Activated CD4-positive, alpha-beta T cell treated with anti-CD3 and anti-CD28 coated beads, Interleukin-2, amount 50 U/mL, for 1 hour (primary cell): ENCODE measurements at regions not wholly inside any gene's neighbourhood (a gene's known extent, or its start where the extent isn't known, plus 50 kb on each side); places are given as distances from the start of the nearest gene placed in this dataset.
"Not testable (repeated sequence)": the region's sequence is repeated elsewhere in the genome, so short reads cannot be mapped to it uniquely, and the experiment has no call there.

Source experiments
- DNase-seq: peaks from one replicate; pipeline ENCODE4 v3.0.0-alpha.2; 2020

- no peak for DNase-seq
These were observed 101.8 kb downstream of the NUFIP1 start for GRCh38 chr13:44887515-44887914.

- no peak for DNase-seq
These were observed 105.1 kb downstream of the NUFIP1 start for GRCh38 chr13:44884076-44884729.

- no peak for DNase-seq
These were observed 109.7 kb downstream of the NUFIP1 start for GRCh38 chr13:44879452-44880058.

DNA sequence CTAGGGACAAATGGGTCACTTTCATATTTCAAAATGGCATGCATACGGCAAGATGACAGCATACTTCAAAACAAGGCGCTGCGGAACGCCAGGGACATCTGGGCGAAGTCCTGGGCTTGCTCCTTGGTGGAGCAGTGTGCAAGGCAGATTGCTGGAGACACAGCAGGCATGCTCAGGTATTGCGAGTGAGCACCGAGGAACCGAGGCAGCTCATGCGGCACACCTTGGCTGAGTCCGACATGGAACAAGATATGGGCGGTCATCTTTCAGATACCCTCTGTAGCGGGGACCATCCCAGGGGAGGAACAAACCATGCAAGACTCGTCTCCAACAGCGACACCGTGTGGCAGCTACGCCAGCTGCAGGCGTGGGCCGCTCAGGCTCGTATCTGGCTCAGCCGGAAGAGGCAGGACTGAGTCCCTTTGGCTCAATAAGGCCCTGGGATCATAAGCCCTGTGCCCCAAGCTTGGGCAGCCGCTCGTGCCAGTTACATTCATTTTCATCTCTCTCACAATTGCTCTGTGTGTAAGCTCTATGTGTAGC lies 112.4 kb downstream of the NUFIP1 start:
- no peak for DNase-seq

GRCh38 chr13:44874886-44875630 lies 114.2 kb downstream of the NUFIP1 start:
- no peak for DNase-seq

DNA sequence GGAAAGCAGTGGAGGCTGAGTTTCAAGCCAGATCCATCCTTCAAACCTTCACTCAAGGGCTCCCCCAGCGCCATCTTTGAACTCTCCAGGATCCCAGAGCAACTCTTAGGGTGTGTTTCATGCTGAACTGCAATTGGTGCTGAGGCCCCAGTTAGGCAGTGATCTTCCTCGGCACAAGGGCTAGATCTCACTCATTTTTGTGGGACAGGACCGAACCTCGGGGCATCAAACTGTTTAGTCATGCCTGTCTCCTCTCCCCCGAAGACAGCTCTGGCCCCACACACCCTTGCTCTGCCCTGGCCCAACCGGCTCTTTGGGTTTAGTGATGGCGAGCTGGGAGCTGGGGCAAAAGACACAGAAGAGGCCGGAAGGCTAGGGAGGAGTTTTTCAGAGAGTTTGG lies 115.1 kb downstream of the NUFIP1 start:
- no peak for DNase-seq

DNA sequence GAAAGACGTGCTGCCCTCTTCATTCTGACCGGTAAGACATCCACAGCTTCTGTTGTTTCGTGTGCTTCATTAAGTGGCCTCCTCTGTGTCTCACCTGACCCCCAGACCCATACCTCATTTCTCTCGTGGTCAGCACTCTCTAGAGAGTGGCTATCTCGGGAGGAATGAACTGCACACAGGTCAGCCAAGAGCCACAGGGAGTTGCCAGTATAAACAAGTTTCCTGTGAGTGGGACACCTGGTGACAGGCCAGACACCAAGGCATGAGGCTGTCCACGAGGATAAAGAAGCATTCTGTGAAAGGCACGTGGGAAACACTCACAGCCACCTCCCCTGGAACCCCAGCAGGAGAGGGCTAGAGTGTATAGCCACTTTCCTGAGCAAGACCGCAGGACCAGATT lies 115.8 kb downstream of the NUFIP1 start:
- DNase-seq: no peak

DNA sequence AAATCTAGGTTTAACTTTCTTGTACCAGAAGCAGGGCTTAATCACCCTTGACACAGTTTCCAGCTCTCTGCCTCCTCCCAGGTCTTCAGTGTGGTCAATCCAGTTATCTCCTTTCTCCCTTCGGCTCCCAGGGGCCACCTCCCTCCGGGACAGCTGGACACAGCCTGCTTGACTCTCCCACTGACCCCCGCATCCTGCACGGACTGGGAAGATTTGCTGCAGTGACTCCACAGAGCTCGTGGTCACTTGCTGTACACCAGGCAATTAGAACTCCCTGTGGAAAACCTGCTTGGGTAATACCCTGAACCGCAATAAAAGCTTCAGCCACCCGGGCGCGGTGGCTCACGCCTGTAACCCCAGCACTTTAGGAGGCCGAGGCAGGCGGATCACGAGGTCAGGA lies 116.5 kb downstream of the NUFIP1 start:
- no peak for DNase-seq

DNA sequence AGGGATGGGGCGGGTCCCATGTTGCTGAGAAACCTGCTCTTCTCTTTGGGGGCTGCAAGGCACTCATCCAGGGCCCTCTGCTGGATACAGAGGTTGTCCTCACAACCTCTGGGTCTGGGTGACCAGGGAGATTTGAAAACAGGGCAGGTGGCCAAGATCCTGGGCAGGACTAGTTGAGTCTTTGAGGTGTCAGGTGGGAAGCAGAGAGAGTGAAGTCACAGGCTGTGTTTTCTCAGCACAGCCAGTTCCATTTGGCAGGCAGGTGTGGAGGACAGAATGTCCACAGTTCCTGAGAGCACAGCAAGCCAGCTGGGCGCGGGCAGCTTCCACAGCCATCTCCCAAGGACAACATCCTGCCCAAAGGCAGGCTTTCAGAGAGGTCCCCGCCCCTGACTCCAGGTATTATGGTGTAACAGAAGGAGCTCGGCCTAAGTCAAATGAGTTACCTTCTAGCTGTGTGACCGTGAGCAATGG lies 118.8 kb downstream of the NUFIP1 start:
- no peak for DNase-seq

- DNase-seq: no peak
These were observed 120.1 kb downstream of the NUFIP1 start for GRCh38 chr13:44869167-44869566.

- no peak for DNase-seq
These were observed 120.9 kb downstream of the NUFIP1 start for GRCh38 chr13:44868397-44868796.

DNA sequence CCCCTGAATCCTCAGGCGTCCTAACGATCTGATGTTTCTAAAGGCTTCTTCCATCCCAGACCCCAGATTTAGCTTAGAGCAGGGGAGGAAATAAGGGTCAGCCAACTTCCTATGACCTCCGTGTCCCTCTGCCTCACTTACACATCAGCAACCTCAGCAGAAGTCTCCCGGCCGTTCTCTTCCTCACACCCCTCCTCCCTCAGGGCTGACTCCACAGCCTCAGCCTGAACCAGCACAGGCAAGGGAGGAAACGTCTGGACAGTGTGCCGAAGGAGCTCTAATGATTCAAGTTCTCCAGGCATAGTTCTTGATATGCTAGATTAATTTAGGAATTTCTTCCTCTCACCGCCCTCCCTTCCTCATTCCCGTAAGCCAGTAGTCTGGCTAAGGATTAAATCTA lies 121.4 kb downstream of the NUFIP1 start:
- no peak for DNase-seq

GRCh38 chr13:44866411-44866911 lies 122.8 kb downstream of the NUFIP1 start:
- no peak for DNase-seq

GRCh38 chr13:44865722-44866410 lies 123.4 kb downstream of the NUFIP1 start:
- DNase-seq: no peak

- DNase-seq: not testable (repeated sequence)
These were observed 125.6 kb downstream of the NUFIP1 start for GRCh38 chr13:44863641-44864040.

- DNase-seq: no peak
These were observed 128.8 kb downstream of the NUFIP1 start for GRCh38 chr13:44860454-44860853.

DNA sequence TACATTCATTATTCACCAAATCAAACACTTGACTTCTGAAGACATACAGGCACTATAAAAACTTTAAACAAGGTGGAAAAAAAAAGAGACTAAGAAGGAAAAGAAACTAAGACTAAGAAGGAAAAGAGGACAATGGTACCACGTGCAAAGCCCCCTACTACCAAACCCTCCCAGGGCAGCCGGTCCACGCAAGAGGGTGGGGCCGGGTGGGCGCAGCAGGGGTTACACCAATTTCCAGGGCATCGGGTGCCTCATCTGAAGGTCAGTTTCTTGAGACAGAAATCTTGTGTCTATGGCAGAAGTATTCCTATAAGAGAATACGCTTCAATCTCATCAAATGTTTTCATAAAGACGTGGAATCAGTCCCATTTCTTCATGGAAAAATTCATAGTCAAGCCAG lies 131.5 kb downstream of the NUFIP1 start:
- DNase-seq: no peak

GRCh38 chr13:44857061-44857460 lies 132.2 kb downstream of the NUFIP1 start:
- no peak for DNase-seq

GRCh38 chr13:44855860-44856259 lies 133.4 kb downstream of the NUFIP1 start:
- DNase-seq: no peak

- DNase-seq: no peak
These were observed 134.8 kb downstream of the NUFIP1 start for GRCh38 chr13:44854313-44855060.

DNA sequence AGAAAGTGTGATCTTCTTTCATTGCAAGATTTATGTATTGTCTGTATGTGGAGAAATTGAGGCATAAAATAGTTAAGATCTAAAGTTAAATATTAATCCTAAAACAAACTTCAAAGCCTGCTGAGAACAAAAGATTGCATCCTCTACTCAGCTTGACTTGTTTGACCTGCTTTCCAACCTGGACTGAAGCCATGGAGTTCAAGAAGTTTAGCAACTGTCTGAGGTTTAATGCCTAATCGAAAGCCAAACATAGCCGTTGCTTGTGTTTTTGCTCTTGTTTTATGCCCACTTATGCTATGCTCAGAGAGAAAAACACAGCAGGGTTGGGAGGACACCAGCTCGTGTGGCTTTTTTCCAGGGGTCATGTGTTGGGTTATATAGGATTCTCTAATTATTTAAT lies 135.6 kb downstream of the NUFIP1 start:
- DNase-seq: no peak
